K562 (cell line): ENCODE measurements at regions not wholly inside any gene's neighbourhood (a gene's known extent, or its start where the extent isn't known, plus 50 kb on each side); places are given as distances from the start of the nearest gene placed in this dataset.

ENCODE experiments used
- ATAC-seq: fragments of 200-7000 bp; cut with Tn5 transposase; 3 replicates; pipeline ENCODE4 v1.9.1; 2020; ENCODE audit warnings: moderate library complexity
- BruUV-seq: library from RNA; stranded (reverse); fragments of 400-500 nt; replicated peaks from 2 replicates; lab custom pipeline; 2021; lab: Mats Ljungman, UMichigan
- CTCF ChIA-PET: fragments of 300-600 bp; formaldehyde crosslinking; extraction: SDS; loops from one replicate; lab custom pipeline; 2021; ENCODE audit warnings: low intra/inter-chr PET ratio; lab: Yijun Ruan, JAX
- POLR2A ChIA-PET: fragments of 300-600, 350-650 bp; sonication (Branson Sonifier 250); formaldehyde crosslinking; extraction: SDS; loops from one replicate; lab custom pipeline; 2021; ENCODE audit warnings: antibody characterized with exemption, inconsistent platforms; lab: Yijun Ruan, JAX
- DNase-seq, 4 experiments: peaks; one replicate each; pipeline versions ENCODE4 v3.0.0 to v3.0.0-alpha.2; 2011 to 2018; ENCODE audit warnings: low spot score in 3 of 4, mixed read lengths in 3 of 4; ENCODE audit errors: extremely low read depth in 1 of 4
- FAIRE-seq: peaks from 2 replicates; lab custom pipeline; 2011; peaks lifted over from hg19 to GRCh38; lab: Jason Lieb, UNC
- H2AFZ ChIP-seq: 2 replicates; pipeline ENCODE4 v1.6.0; 2011; ENCODE audit warnings: low read depth, low read length, control low read depth, inconsistent platforms
- H3K27ac ChIP-seq: fragments of 200-600 bp; 3 replicates; pipeline ENCODE4 v1.8.0; 2011; ENCODE audit warnings: low read depth, mild to moderate bottlenecking, control low read depth, inconsistent platforms, low read length, moderate library complexity, mixed read lengths; ENCODE audit errors: extremely low read depth
- H3K27me3 ChIP-seq, 2 experiments: fragments of 300-600 bp in 1 of 2; 2 replicates in 1 of 2; 3 replicates in 1 of 2; pipeline versions ENCODE4 v1.6.0 to v1.8.0; 2011; ENCODE audit warnings: inconsistent platforms in 2 of 2, low read length in 2 of 2, mild to moderate bottlenecking in 1 of 2, mixed read lengths in 1 of 2, moderate library complexity in 1 of 2; ENCODE audit not compliant: control insufficient read depth in 2 of 2, insufficient read depth in 2 of 2
- H3K36me3 ChIP-seq: fragments of 300-600 bp; 3 replicates; pipeline ENCODE4 v1.8.0; 2011; ENCODE audit warnings: mild to moderate bottlenecking, low read length, inconsistent platforms; ENCODE audit not compliant: control insufficient read depth, insufficient read depth
- H3K4me1 ChIP-seq, 2 experiments: fragments of 200-600 bp in 1 of 2; replicated peaks in 1 of 2; 2 replicates in 1 of 2; 3 replicates in 1 of 2; pipeline versions ENCODE4 v1.5.1 to v1.8.0; 2011; ENCODE audit warnings: inconsistent platforms in 2 of 2, low read length in 2 of 2, mild to moderate bottlenecking in 1 of 2, mixed read lengths in 1 of 2, moderate library complexity in 1 of 2; ENCODE audit not compliant: control insufficient read depth in 2 of 2, insufficient read depth in 2 of 2
- H3K4me2 ChIP-seq: 2 replicates; pipeline ENCODE4 v1.6.1; 2011; ENCODE audit warnings: low read length, control low read depth, inconsistent platforms, mixed read lengths; ENCODE audit not compliant: insufficient read depth
- H3K4me3 ChIP-seq: fragments of 200-600 bp; sonication (generic), shearing (Covaris generic); 2 replicates; pipeline ENCODE4 v1.5.1; 2016; ENCODE audit warnings: control low read depth, inconsistent platforms
- H3K79me2 ChIP-seq: fragments of 200-600 bp; 3 replicates; pipeline ENCODE4 v1.8.0; 2011; ENCODE audit warnings: low read length, inconsistent platforms; ENCODE audit not compliant: control insufficient read depth, insufficient read depth
- H3K9ac ChIP-seq, 2 experiments: 2 replicates each; pipeline versions ENCODE4 v1.6.0 to v1.6.1; 2011; ENCODE audit warnings: low read depth in 2 of 2, low read length in 2 of 2, control low read depth in 1 of 2, inconsistent platforms in 1 of 2, mild to moderate bottlenecking in 1 of 2, mixed read lengths in 1 of 2; ENCODE audit not compliant: insufficient read depth in 1 of 2
- H3K9me1 ChIP-seq: one replicate; pipeline ENCODE4 v1.6.0; 2011; ENCODE audit warnings: inconsistent platforms, mild to moderate bottlenecking, low read length, moderate library complexity; ENCODE audit not compliant: control insufficient read depth, insufficient read depth
- H3K9me3 ChIP-seq: replicated peaks from 2 replicates; pipeline ENCODE4 v1.5.1; 2011; ENCODE audit warnings: low read depth, low read length, inconsistent platforms; ENCODE audit not compliant: control insufficient read depth, insufficient read depth
- H4K20me1 ChIP-seq: replicated peaks from 2 replicates; pipeline ENCODE4 v1.6.1; 2011; ENCODE audit warnings: low read length, inconsistent platforms, mixed read lengths; ENCODE audit not compliant: control insufficient read depth, insufficient read depth
- FOXA1 ChIP-seq: fragments of 450-650 bp; IDR thresholded peaks from 2 replicates; pipeline ENCODE4 v1.6.1; 2016; ENCODE audit warnings: mild to moderate bottlenecking, borderline replicate concordance
- SMC3 ChIP-seq: conservative IDR thresholded peaks from 2 replicates; pipeline ENCODE4 v1.6.1; 2011; ENCODE audit warnings: low read depth, low read length, improper control_type of control experiment; ENCODE audit not compliant: insufficient read depth
- SUPT5H ChIP-seq: fragments of 450-650 bp; IDR thresholded peaks from 2 replicates; pipeline ENCODE4 v1.6.1; 2016
- ZBTB7A ChIP-seq: IDR thresholded peaks from 2 replicates; pipeline ENCODE4 v1.6.1; 2011; ENCODE audit warnings: low read depth, mild to moderate bottlenecking, low read length, moderate library complexity, borderline replicate concordance; ENCODE audit not compliant: control insufficient read depth
- ZNF165 ChIP-seq: fragments of 250-450 bp; sonication (Bioruptor Pico); IDR thresholded peaks from 2 replicates; pipeline ENCODE4 v1.4.0; 2020; ENCODE audit warnings: borderline replicate concordance
- WGBS: fragments of 100-300 bp; shearing (Covaris generic); methylation state at CpG from one replicate; pipeline ENCODE4 v1.1.6; 2016; ENCODE audit warnings: low coverage, mixed read lengths; ENCODE audit not compliant: insufficient coverage; ENCODE audit errors: missing lambda C conversion rate; 5-methylcytosine and 5-hydroxymethylcytosine counted together
- in situ Hi-C: fragments of 300-500 bp; cut with MboI; formaldehyde crosslinking; loops from 4 replicates; pipeline ENCODE4 v1.15.0; 2018; ENCODE audit warnings: inconsistent platforms, mixed read lengths
- intact Hi-C: fragments of 100-400 bp; cut with micrococcal nuclease; formaldehyde crosslinking; loops from 2 replicates; pipeline ENCODE4 v1.14.2; 2022
- TF ChIP-seq, protein P1 (sequence below): fragments of 200-600 bp; sonication (generic); IDR thresholded peaks from one replicate; pipeline ENCODE4 v1.6.1; 2012; ENCODE audit warnings: mild to moderate bottlenecking, low read depth, low read length, inconsistent platforms
- TF ChIP-seq, protein P2 (sequence below): fragments of 250-450 bp; sonication (Bioruptor Pico); IDR thresholded peaks from 2 replicates; pipeline ENCODE4 v1.8.0; 2021; ENCODE audit warnings: moderate library complexity, mild to moderate bottlenecking, inconsistent platforms
- TF ChIP-seq, protein P3 (sequence below): fragments of 250-450 bp; sonication (Bioruptor Pico); IDR thresholded peaks from 2 replicates; pipeline ENCODE4 v1.8.0; 2022; ENCODE audit warnings: moderate library complexity, mild to moderate bottlenecking, inconsistent platforms
- TF ChIP-seq, protein P4 (sequence below): sonication (generic); formaldehyde crosslinking; IDR thresholded peaks from 2 replicates; pipeline ENCODE4 v1.8.1; 2022; ENCODE audit warnings: missing genetic modification reagents

DNA sequence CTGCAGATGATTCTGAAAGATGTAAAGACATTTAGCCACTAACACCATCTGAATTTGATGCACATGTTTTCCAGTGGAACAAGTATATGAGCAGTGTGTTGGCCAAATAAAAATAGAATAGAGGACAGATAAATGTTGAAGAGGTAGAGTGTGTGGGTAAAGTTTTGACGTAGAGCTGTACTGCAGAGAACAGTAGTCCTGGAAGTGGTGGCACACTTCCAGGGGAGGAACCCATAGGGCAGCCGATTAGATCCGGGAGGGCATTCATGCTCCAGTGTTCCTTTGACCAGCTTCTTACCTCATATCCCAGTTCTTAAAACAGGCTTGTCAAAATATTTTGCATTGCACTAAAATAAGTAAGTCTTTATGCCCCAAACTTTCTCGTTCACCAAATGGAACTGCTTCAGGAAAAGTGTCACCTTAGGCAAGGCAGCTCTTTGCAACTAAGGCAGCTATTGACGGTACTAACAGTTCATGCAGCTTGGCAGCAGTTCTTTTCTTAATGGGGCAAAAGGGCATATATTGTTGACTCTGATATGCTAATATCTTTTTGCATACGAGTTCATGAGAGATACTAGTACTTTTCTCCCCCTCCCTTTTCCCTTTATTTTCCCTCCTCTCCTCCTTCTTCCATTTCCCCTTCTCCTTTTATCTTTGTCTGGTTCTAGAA is 429.3 kb upstream of the AZI2 start:
- Histone ChIP-seq H3K9me1 (no peaks in the 10 kb centered on the region), H3K9ac (no peak overlapping the region), H3K4me3 (no peak overlapping the region), H3K4me1 (no peaks in the 10 kb centered on the region), H3K36me3 (no peaks in the 10 kb centered on the region), H3K27me3 (no peaks in the 10 kb centered on the region), H3K4me2 (no peak overlapping the region), H3K9me3 (no peaks in the 10 kb centered on the region; the same call in 1 of the 2 replicates), H3K27ac (no peak overlapping the region), H4K20me1 (no peaks in the 10 kb centered on the region), H3K79me2 (no peaks in the 10 kb centered on the region), H2AFZ (no peak overlapping the region)
- CTCF ChIA-PET = no interaction called here
- DNase-seq (no peak), FAIRE-seq (no peak), ATAC-seq (no peak)
- in situ Hi-C loops = no loop called here
- intact Hi-C loops = no loop called here
- 0% methylated on average over 6 of the region's 6 CpGs for WGBS
- POLR2A ChIA-PET = no interaction called here
- BruUV-seq = no TSS peak
- TF ChIP-seq, protein P1, sequence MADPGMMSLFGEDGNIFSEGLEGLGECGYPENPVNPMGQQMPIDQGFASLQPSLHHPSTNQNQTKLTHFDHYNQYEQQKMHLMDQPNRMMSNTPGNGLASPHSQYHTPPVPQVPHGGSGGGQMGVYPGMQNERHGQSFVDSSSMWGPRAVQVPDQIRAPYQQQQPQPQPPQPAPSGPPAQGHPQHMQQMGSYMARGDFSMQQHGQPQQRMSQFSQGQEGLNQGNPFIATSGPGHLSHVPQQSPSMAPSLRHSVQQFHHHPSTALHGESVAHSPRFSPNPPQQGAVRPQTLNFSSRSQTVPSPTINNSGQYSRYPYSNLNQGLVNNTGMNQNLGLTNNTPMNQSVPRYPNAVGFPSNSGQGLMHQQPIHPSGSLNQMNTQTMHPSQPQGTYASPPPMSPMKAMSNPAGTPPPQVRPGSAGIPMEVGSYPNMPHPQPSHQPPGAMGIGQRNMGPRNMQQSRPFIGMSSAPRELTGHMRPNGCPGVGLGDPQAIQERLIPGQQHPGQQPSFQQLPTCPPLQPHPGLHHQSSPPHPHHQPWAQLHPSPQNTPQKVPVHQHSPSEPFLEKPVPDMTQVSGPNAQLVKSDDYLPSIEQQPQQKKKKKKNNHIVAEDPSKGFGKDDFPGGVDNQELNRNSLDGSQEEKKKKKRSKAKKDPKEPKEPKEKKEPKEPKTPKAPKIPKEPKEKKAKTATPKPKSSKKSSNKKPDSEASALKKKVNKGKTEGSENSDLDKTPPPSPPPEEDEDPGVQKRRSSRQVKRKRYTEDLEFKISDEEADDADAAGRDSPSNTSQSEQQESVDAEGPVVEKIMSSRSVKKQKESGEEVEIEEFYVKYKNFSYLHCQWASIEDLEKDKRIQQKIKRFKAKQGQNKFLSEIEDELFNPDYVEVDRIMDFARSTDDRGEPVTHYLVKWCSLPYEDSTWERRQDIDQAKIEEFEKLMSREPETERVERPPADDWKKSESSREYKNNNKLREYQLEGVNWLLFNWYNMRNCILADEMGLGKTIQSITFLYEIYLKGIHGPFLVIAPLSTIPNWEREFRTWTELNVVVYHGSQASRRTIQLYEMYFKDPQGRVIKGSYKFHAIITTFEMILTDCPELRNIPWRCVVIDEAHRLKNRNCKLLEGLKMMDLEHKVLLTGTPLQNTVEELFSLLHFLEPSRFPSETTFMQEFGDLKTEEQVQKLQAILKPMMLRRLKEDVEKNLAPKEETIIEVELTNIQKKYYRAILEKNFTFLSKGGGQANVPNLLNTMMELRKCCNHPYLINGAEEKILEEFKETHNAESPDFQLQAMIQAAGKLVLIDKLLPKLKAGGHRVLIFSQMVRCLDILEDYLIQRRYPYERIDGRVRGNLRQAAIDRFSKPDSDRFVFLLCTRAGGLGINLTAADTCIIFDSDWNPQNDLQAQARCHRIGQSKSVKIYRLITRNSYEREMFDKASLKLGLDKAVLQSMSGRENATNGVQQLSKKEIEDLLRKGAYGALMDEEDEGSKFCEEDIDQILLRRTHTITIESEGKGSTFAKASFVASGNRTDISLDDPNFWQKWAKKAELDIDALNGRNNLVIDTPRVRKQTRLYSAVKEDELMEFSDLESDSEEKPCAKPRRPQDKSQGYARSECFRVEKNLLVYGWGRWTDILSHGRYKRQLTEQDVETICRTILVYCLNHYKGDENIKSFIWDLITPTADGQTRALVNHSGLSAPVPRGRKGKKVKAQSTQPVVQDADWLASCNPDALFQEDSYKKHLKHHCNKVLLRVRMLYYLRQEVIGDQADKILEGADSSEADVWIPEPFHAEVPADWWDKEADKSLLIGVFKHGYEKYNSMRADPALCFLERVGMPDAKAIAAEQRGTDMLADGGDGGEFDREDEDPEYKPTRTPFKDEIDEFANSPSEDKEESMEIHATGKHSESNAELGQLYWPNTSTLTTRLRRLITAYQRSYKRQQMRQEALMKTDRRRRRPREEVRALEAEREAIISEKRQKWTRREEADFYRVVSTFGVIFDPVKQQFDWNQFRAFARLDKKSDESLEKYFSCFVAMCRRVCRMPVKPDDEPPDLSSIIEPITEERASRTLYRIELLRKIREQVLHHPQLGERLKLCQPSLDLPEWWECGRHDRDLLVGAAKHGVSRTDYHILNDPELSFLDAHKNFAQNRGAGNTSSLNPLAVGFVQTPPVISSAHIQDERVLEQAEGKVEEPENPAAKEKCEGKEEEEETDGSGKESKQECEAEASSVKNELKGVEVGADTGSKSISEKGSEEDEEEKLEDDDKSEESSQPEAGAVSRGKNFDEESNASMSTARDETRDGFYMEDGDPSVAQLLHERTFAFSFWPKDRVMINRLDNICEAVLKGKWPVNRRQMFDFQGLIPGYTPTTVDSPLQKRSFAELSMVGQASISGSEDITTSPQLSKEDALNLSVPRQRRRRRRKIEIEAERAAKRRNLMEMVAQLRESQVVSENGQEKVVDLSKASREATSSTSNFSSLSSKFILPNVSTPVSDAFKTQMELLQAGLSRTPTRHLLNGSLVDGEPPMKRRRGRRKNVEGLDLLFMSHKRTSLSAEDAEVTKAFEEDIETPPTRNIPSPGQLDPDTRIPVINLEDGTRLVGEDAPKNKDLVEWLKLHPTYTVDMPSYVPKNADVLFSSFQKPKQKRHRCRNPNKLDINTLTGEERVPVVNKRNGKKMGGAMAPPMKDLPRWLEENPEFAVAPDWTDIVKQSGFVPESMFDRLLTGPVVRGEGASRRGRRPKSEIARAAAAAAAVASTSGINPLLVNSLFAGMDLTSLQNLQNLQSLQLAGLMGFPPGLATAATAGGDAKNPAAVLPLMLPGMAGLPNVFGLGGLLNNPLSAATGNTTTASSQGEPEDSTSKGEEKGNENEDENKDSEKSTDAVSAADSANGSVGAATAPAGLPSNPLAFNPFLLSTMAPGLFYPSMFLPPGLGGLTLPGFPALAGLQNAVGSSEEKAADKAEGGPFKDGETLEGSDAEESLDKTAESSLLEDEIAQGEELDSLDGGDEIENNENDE = no peak
- TF ChIP-seq, protein P2, sequence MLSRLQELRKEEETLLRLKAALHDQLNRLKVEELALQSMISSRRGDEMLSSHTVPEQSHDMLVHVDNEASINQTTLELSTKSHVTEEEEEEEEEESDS (CRISPR knock-in tag) = no peak
- TF ChIP-seq SUPT5H (no peak), ZBTB7A (no peak), ZNF165 (no peak), FOXA1 (no peak), SMC3 (no peak)
- TF ChIP-seq, protein P3, sequence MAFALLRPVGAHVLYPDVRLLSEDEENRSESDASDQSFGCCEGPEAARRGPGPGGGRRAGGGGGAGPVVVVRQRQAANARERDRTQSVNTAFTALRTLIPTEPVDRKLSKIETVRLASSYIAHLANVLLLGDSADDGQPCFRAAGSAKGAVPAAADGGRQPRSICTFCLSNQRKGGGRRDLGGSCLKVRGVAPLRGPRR (CRISPR knock-in tag) = no peak
- TF ChIP-seq, protein P4, sequence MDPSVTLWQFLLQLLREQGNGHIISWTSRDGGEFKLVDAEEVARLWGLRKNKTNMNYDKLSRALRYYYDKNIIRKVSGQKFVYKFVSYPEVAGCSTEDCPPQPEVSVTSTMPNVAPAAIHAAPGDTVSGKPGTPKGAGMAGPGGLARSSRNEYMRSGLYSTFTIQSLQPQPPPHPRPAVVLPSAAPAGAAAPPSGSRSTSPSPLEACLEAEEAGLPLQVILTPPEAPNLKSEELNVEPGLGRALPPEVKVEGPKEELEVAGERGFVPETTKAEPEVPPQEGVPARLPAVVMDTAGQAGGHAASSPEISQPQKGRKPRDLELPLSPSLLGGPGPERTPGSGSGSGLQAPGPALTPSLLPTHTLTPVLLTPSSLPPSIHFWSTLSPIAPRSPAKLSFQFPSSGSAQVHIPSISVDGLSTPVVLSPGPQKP (CRISPR knock-in tag) = no peak
